Astrocyte (in vitro differentiated cells and primary cell): ENCODE measurements at regions not wholly inside any gene's neighbourhood (a gene's known extent, or its start where the extent isn't known, plus 50 kb on each side); places are given as distances from the start of the nearest gene placed in this dataset.

Experiments
- DNase-seq: peaks from one replicate; pipeline ENCODE4 v3.0.0-alpha.2; 2010; ENCODE audit warnings: low read depth
- FAIRE-seq: peaks from 2 replicates; lab custom pipeline; 2011; peaks lifted over from hg19 to GRCh38; lab: Jason Lieb, UNC
- H2AFZ ChIP-seq: 2 replicates; pipeline ENCODE4 v1.6.0; 2012; ENCODE audit warnings: low read depth, low read length, inconsistent platforms
- H3K27ac ChIP-seq: 2 replicates; pipeline ENCODE4 v1.5.1; 2011; ENCODE audit warnings: low read depth, low read length, inconsistent platforms
- H3K27me3 ChIP-seq: 2 replicates; pipeline ENCODE4 v1.6.0; 2011; ENCODE audit warnings: low read length, inconsistent platforms; ENCODE audit not compliant: insufficient read depth
- H3K36me3 ChIP-seq: 2 replicates; pipeline ENCODE4 v1.5.1; 2011; ENCODE audit warnings: low read length, inconsistent platforms; ENCODE audit not compliant: insufficient read depth
- H3K4me1 ChIP-seq: 2 replicates; pipeline ENCODE4 v1.5.1; 2011; ENCODE audit warnings: low read length, inconsistent platforms; ENCODE audit not compliant: insufficient read depth
- H3K4me2 ChIP-seq: 2 replicates; pipeline ENCODE4 v1.6.0; 2012; ENCODE audit warnings: low read length, inconsistent platforms
- H3K4me3 ChIP-seq: 2 replicates; pipeline ENCODE4 v1.5.1; 2011; ENCODE audit warnings: low read depth, mild to moderate bottlenecking, low read length, inconsistent platforms; ENCODE audit not compliant: insufficient read depth
- H3K79me2 ChIP-seq: 2 replicates; pipeline ENCODE4 v1.6.0; 2012; ENCODE audit warnings: mild to moderate bottlenecking, low read length, inconsistent platforms; ENCODE audit not compliant: insufficient read depth
- H3K9ac ChIP-seq: 2 replicates; pipeline ENCODE4 v1.6.0; 2012; ENCODE audit warnings: mild to moderate bottlenecking, low read length, inconsistent platforms
- H3K9me3 ChIP-seq: 2 replicates; pipeline ENCODE4 v1.5.1; 2012; ENCODE audit warnings: low read depth, mild to moderate bottlenecking, low read length, inconsistent platforms; ENCODE audit not compliant: insufficient read depth
- H4K20me1 ChIP-seq: 2 replicates; pipeline ENCODE4 v1.6.0; 2012; ENCODE audit warnings: low read length, inconsistent platforms; ENCODE audit not compliant: insufficient read depth
- H3K27ac Mint-ChIP-seq: one replicate; pipeline ENCODE4 v1.8.0; 2021; ENCODE audit warnings: mild to moderate bottlenecking, mixed read lengths; ENCODE audit not compliant: unreplicated experiment
- H3K27me3 Mint-ChIP-seq: one replicate; pipeline ENCODE4 v1.8.0; 2021; ENCODE audit warnings: low read depth, mixed read lengths; ENCODE audit not compliant: unreplicated experiment
- H3K36me3 Mint-ChIP-seq: one replicate; pipeline ENCODE4 v1.8.0; 2021; ENCODE audit warnings: low read depth, mixed read lengths; ENCODE audit not compliant: unreplicated experiment
- H3K4me1 Mint-ChIP-seq: one replicate; pipeline ENCODE4 v1.8.0; 2021; ENCODE audit warnings: low read depth, mixed read lengths; ENCODE audit not compliant: unreplicated experiment
- H3K4me3 Mint-ChIP-seq: one replicate; pipeline ENCODE4 v1.8.0; 2021; ENCODE audit warnings: mild to moderate bottlenecking, moderate library complexity, mixed read lengths; ENCODE audit not compliant: unreplicated experiment
- H3K9me3 Mint-ChIP-seq: one replicate; pipeline ENCODE4 v1.8.0; 2021; ENCODE audit warnings: mild to moderate bottlenecking, mixed read lengths; ENCODE audit not compliant: unreplicated experiment
- CTCF ChIP-seq: IDR thresholded peaks from 2 replicates; pipeline ENCODE4 v1.5.1; 2011; ENCODE audit warnings: low read depth, mild to moderate bottlenecking, inconsistent platforms, low read length, moderate library complexity; ENCODE audit not compliant: insufficient read depth
- EZH2 ChIP-seq: IDR thresholded peaks from 2 replicates; pipeline ENCODE4 v1.6.1; 2012; ENCODE audit warnings: mild to moderate bottlenecking, low read length, inconsistent platforms; ENCODE audit not compliant: insufficient read depth

GRCh38 chr7:12975412-12975811, 288.0 kb downstream of the ARL4A start:
- Histone ChIP-seq H4K20me1 (no peaks in the 10 kb centered on the region), H3K27ac (no peak overlapping the region), H3K4me1 (no peaks in the 10 kb centered on the region), H3K36me3 (no peaks in the 10 kb centered on the region), H3K9ac (no peak overlapping the region), H3K9me3 (no peaks in the 10 kb centered on the region), H3K27me3 (no peaks in the 10 kb centered on the region), H2AFZ (no peak overlapping the region), H3K79me2 (no peaks in the 10 kb centered on the region), H3K4me3 (no peak overlapping the region), H3K4me2 (no peak overlapping the region)
- Mint-ChIP-seq H3K27ac (no peak overlapping the region), H3K4me1 (no peaks in the 10 kb centered on the region), H3K9me3 (no peaks in the 10 kb centered on the region), H3K4me3 (no peak overlapping the region), H3K36me3 (no peaks in the 10 kb centered on the region), H3K27me3 (no peaks in the 10 kb centered on the region)
- no peak for FAIRE-seq
- DNase-seq, result no peak
- TF ChIP-seq EZH2 (no peak), CTCF (no peak)

- Histone ChIP-seq H3K27ac (no peak overlapping the region), H3K9me3 (no peaks in the 10 kb centered on the region), H3K36me3 (no peaks in the 10 kb centered on the region), H2AFZ (no peak overlapping the region), H3K4me2 (no peak overlapping the region), H3K9ac (no peak overlapping the region), H3K4me1 (no peaks in the 10 kb centered on the region), H3K79me2 (no peaks in the 10 kb centered on the region), H3K27me3 (no peaks in the 10 kb centered on the region), H3K4me3 (no peak overlapping the region), H4K20me1 (no peaks in the 10 kb centered on the region)
- Mint-ChIP-seq H3K4me1 (no peaks in the 10 kb centered on the region), H3K36me3 (no peaks in the 10 kb centered on the region), H3K27me3 (no peaks in the 10 kb centered on the region), H3K27ac (no peak overlapping the region), H3K4me3 (no peak overlapping the region), H3K9me3 (no peaks in the 10 kb centered on the region)
- FAIRE-seq, result no peak
- TF ChIP-seq CTCF (no peak), EZH2 (no peak)
- no peak for DNase-seq
Measured at GRCh38 chr7:12979181-12979580, 291.7 kb downstream of the ARL4A start.

GRCh38 chr7:12982178-12982577, 294.7 kb downstream of the ARL4A start:
- H3K27ac ChIP-seq, result no peak overlapping the region
- no peak overlapping the region for H3K9ac ChIP-seq
- H3K4me1 Mint-ChIP-seq, result no peaks in the 10 kb centered on the region
- H3K4me3 Mint-ChIP-seq, result no peak overlapping the region
- H2AFZ ChIP-seq, result no peak overlapping the region
- DNase-seq (no peak), FAIRE-seq (no peak)
- no peak overlapping the region for H3K4me3 ChIP-seq
- no peaks in the 10 kb centered on the region for H3K79me2 ChIP-seq
- no peak overlapping the region for H3K4me2 ChIP-seq
- H3K27me3 ChIP-seq, result no peaks in the 10 kb centered on the region
- no peaks in the 10 kb centered on the region for H3K4me1 ChIP-seq
- no peaks in the 10 kb centered on the region for H3K36me3 ChIP-seq
- no peaks in the 10 kb centered on the region for H4K20me1 ChIP-seq
- H3K9me3 ChIP-seq, result no peaks in the 10 kb centered on the region
- no peak overlapping the region for H3K27ac Mint-ChIP-seq
- no peak for TF ChIP-seq EZH2
- no peak for TF ChIP-seq CTCF
- H3K9me3 Mint-ChIP-seq, result no peaks in the 10 kb centered on the region
- H3K27me3 Mint-ChIP-seq, result no peaks in the 10 kb centered on the region
- H3K36me3 Mint-ChIP-seq, result no peaks in the 10 kb centered on the region
